Neural cell (in vitro differentiated cells): ENCODE measurements at regions not wholly inside any gene's neighbourhood (a gene's known extent, or its start where the extent isn't known, plus 50 kb on each side); places are given as distances from the start of the nearest gene placed in this dataset.

ENCODE experiments used
- EZH2 ChIP-seq: fragments of 200-600, 300-800 bp; shearing (Covaris generic), sonication (generic); IDR thresholded peaks from 2 replicates; pipeline ENCODE4 v1.6.1; 2014; ENCODE audit warnings: antibody characterized with exemption, low read length, borderline replicate concordance, mild to moderate bottlenecking; ENCODE audit not compliant: insufficient read depth, poor library complexity, severe bottlenecking
- POLR2AphosphoS5 ChIP-seq: IDR thresholded peaks from 2 replicates; pipeline ENCODE4 v1.6.1; 2012
- RAD21 ChIP-seq: fragments of 450-650 bp; conservative IDR thresholded peaks from 2 replicates; pipeline ENCODE4 v1.6.1; 2014; ENCODE audit warnings: antibody characterized with exemption, mild to moderate bottlenecking, moderate library complexity
- TF ChIP-seq, protein P1 (sequence below): fragments of 450-650 bp; IDR thresholded peaks from 2 replicates; pipeline ENCODE4 v1.5.1; 2014; ENCODE audit warnings: antibody characterized with exemption, mild to moderate bottlenecking, moderate library complexity; ENCODE audit not compliant: poor library complexity, severe bottlenecking
- TF ChIP-seq, protein P2 (sequence below): IDR thresholded peaks from 2 replicates; pipeline ENCODE4 v1.6.1; 2012; ENCODE audit warnings: borderline replicate concordance

DNA sequence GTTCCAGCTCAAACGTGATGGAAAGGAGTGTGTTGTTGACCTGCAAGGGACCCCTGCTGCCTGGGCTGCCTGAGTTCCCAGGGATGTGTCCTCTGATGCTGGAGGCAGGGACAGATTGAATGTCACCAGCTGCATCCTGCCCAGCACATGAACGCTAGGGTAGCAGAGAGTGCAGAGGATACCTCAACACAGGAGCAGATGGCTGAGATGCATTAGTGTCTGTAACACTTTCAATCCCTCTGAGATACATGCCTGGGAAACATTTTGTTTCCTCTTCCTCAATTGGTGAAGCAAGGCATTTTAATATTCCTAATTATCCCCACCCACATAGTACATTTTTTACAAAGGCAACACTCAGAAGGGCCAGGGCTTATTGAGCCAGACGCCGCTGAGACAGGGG is 106.4 kb upstream of the UBL3 start:
- TF ChIP-seq POLR2AphosphoS5: no peak
- TF ChIP-seq, protein P1, sequence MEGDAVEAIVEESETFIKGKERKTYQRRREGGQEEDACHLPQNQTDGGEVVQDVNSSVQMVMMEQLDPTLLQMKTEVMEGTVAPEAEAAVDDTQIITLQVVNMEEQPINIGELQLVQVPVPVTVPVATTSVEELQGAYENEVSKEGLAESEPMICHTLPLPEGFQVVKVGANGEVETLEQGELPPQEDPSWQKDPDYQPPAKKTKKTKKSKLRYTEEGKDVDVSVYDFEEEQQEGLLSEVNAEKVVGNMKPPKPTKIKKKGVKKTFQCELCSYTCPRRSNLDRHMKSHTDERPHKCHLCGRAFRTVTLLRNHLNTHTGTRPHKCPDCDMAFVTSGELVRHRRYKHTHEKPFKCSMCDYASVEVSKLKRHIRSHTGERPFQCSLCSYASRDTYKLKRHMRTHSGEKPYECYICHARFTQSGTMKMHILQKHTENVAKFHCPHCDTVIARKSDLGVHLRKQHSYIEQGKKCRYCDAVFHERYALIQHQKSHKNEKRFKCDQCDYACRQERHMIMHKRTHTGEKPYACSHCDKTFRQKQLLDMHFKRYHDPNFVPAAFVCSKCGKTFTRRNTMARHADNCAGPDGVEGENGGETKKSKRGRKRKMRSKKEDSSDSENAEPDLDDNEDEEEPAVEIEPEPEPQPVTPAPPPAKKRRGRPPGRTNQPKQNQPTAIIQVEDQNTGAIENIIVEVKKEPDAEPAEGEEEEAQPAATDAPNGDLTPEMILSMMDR: no peak
- no peak for TF ChIP-seq EZH2
- TF ChIP-seq, protein P2, sequence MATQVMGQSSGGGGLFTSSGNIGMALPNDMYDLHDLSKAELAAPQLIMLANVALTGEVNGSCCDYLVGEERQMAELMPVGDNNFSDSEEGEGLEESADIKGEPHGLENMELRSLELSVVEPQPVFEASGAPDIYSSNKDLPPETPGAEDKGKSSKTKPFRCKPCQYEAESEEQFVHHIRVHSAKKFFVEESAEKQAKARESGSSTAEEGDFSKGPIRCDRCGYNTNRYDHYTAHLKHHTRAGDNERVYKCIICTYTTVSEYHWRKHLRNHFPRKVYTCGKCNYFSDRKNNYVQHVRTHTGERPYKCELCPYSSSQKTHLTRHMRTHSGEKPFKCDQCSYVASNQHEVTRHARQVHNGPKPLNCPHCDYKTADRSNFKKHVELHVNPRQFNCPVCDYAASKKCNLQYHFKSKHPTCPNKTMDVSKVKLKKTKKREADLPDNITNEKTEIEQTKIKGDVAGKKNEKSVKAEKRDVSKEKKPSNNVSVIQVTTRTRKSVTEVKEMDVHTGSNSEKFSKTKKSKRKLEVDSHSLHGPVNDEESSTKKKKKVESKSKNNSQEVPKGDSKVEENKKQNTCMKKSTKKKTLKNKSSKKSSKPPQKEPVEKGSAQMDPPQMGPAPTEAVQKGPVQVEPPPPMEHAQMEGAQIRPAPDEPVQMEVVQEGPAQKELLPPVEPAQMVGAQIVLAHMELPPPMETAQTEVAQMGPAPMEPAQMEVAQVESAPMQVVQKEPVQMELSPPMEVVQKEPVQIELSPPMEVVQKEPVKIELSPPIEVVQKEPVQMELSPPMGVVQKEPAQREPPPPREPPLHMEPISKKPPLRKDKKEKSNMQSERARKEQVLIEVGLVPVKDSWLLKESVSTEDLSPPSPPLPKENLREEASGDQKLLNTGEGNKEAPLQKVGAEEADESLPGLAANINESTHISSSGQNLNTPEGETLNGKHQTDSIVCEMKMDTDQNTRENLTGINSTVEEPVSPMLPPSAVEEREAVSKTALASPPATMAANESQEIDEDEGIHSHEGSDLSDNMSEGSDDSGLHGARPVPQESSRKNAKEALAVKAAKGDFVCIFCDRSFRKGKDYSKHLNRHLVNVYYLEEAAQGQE: no peak
- no peak for TF ChIP-seq RAD21
